HEK293 (cell line): ENCODE measurements at regions not wholly inside any gene's neighbourhood (a gene's known extent, or its start where the extent isn't known, plus 50 kb on each side); places are given as distances from the start of the nearest gene placed in this dataset.

Source experiments
- CTCF ChIA-PET: fragments of 350-600 bp; formaldehyde crosslinking; extraction: SDS; loops from one replicate; lab custom pipeline; 2021; ENCODE audit warnings: antibody characterized with exemption; lab: Yijun Ruan, JAX
- POLR2A ChIA-PET: fragments of 300-600 bp; formaldehyde crosslinking; extraction: SDS; loops from one replicate; lab custom pipeline; 2020; ENCODE audit warnings: antibody characterized with exemption, inconsistent platforms; lab: Yijun Ruan, JAX
- H3K27ac ChIP-seq: fragments of 200-500 bp; sonication (Bioruptor generic); 2 replicates; pipeline ENCODE4 v1.5.1; 2014; ENCODE audit warnings: low read depth, low read length, control low read depth, inconsistent platforms; ENCODE audit errors: extremely low read depth
- H3K36me3 ChIP-seq, 2 experiments: fragments of 200-500 bp in 1 of 2; sonication (Bioruptor generic) in 1 of 2; 1 replicate in 1 of 2; 2 replicates in 1 of 2; pipeline ENCODE4 v1.5.1; 2014 to 2017; ENCODE audit warnings: inconsistent platforms in 2 of 2, low read length in 2 of 2; ENCODE audit not compliant: control insufficient read depth in 2 of 2, insufficient read depth in 1 of 2
- H3K4me1 ChIP-seq: fragments of 200-500 bp; sonication (Bioruptor generic); 2 replicates; pipeline ENCODE4 v1.5.1; 2014; ENCODE audit warnings: mild to moderate bottlenecking, low read length, inconsistent platforms; ENCODE audit not compliant: control insufficient read depth, insufficient read depth
- H3K4me3 ChIP-seq: 2 replicates; pipeline ENCODE4 v1.5.1; 2011; ENCODE audit warnings: low read depth, mild to moderate bottlenecking, control low read depth, low read length, moderate library complexity
- H3K9me3 ChIP-seq: fragments of 200-500 bp; sonication (Bioruptor generic); 2 replicates; pipeline ENCODE4 v1.5.1; 2014; ENCODE audit warnings: low read depth, low read length, inconsistent platforms; ENCODE audit not compliant: control insufficient read depth, insufficient read depth
- BCL11A ChIP-seq: fragments of 450-650 bp; formaldehyde crosslinking; IDR thresholded peaks from 2 replicates; pipeline ENCODE4 v1.5.1; 2016; ENCODE audit warnings: low read depth, missing biosample characterization, missing genetic modification characterization
- KLF10 ChIP-seq: fragments of 450-650 bp; IDR thresholded peaks from 2 replicates; pipeline ENCODE4 v1.5.1; 2018; ENCODE audit warnings: missing biosample characterization, mild to moderate bottlenecking, missing genetic modification characterization
- KLF16 ChIP-seq: fragments of 450-650 bp; formaldehyde crosslinking; IDR thresholded peaks from 2 replicates; pipeline ENCODE4 v1.5.1; 2017; ENCODE audit warnings: missing biosample characterization, missing genetic modification characterization
- SP2 ChIP-seq: fragments of 450-650 bp; formaldehyde crosslinking; IDR thresholded peaks from 2 replicates; pipeline ENCODE4 v1.5.1; 2016; ENCODE audit warnings: missing biosample characterization, missing genetic modification characterization
- ZBTB11 ChIP-seq: fragments of 450-650 bp; formaldehyde crosslinking; conservative IDR thresholded peaks from 2 replicates; pipeline ENCODE4 v1.5.1; 2016; ENCODE audit warnings: low read depth, missing biosample characterization, missing genetic modification characterization
- ZBTB20 ChIP-seq: fragments of 450-650 bp; formaldehyde crosslinking; IDR thresholded peaks from 2 replicates; pipeline ENCODE4 v1.5.1; 2016; ENCODE audit warnings: missing biosample characterization, missing genetic modification characterization
- ZFP3 ChIP-seq: fragments of 450-650 bp; formaldehyde crosslinking; IDR thresholded peaks from 2 replicates; pipeline ENCODE4 v1.5.1; 2016; ENCODE audit warnings: low read depth, missing biosample characterization, missing genetic modification characterization
- ZFP37 ChIP-seq: fragments of 450-650 bp; formaldehyde crosslinking; IDR thresholded peaks from 2 replicates; pipeline ENCODE4 v1.5.1; 2016; ENCODE audit warnings: missing biosample characterization, missing genetic modification characterization
- ZNF266 ChIP-seq: fragments of 450-650 bp; formaldehyde crosslinking; IDR thresholded peaks from 2 replicates; pipeline ENCODE4 v1.5.1; 2016; ENCODE audit warnings: missing biosample characterization, missing genetic modification characterization, low read depth
- ZNF280C ChIP-seq: fragments of 450-650 bp; formaldehyde crosslinking; IDR thresholded peaks from 2 replicates; pipeline ENCODE4 v1.5.1; 2016; ENCODE audit warnings: missing biosample characterization, missing genetic modification characterization
- ZNF292 ChIP-seq: fragments of 450-650 bp; formaldehyde crosslinking; IDR thresholded peaks from 2 replicates; pipeline ENCODE4 v1.5.1; 2016; ENCODE audit warnings: low read depth, missing biosample characterization, missing genetic modification characterization, borderline replicate concordance
- ZNF341 ChIP-seq: fragments of 450-650 bp; formaldehyde crosslinking; IDR thresholded peaks from 2 replicates; pipeline ENCODE4; 2016; ENCODE audit warnings: low read depth, missing biosample characterization, missing genetic modification characterization
- ZNF433 ChIP-seq: fragments of 450-650 bp; formaldehyde crosslinking; IDR thresholded peaks from 2 replicates; pipeline ENCODE4 v1.5.1; 2016; ENCODE audit warnings: missing biosample characterization, missing genetic modification characterization, low read depth
- ZNF510 ChIP-seq: fragments of 450-650 bp; formaldehyde crosslinking; IDR thresholded peaks from 2 replicates; pipeline ENCODE4 v1.5.1; 2018; ENCODE audit warnings: mild to moderate bottlenecking, missing genetic modification characterization, missing biosample characterization; ENCODE audit not compliant: insufficient replicate concordance
- ZNF521 ChIP-seq: fragments of 450-650 bp; formaldehyde crosslinking; IDR thresholded peaks from 2 replicates; pipeline ENCODE4 v1.5.1; 2017; ENCODE audit warnings: missing biosample characterization, mild to moderate bottlenecking, missing genetic modification characterization
- ZNF777 ChIP-seq: fragments of 450-650 bp; formaldehyde crosslinking; IDR thresholded peaks from 2 replicates; pipeline ENCODE4 v1.5.1; 2017; ENCODE audit warnings: missing biosample characterization, missing genetic modification characterization, borderline replicate concordance
- ZXDB ChIP-seq: fragments of 450-650 bp; formaldehyde crosslinking; IDR thresholded peaks from 2 replicates; pipeline ENCODE4 v1.5.1; 2016; ENCODE audit warnings: missing biosample characterization, missing genetic modification characterization
- TF ChIP-seq, protein P1 (sequence below): fragments of 450-650 bp; formaldehyde crosslinking; IDR thresholded peaks from 2 replicates; pipeline ENCODE4 v1.5.1; 2017; ENCODE audit warnings: missing biosample characterization, missing genetic modification characterization

DNA sequence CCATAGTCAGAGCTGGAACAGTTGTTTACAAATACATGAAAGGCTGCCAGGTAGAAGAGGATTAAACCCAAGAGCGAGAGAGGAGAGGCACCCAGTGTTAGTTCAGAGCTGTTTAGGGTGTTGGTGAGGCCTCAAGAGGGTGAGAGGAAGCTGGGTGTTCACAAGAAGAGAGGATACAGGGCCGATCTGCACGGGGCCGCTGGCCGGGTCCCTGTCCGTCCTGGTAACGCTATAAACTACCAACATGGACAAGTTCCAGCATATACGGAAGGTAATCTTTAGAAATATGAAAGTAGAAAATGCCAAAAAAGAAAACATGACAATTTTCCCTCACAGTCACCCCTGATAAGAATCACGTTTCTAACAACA, 109.7 kb downstream of the TMEM18 start:
- Histone ChIP-seq H3K27ac (no peak overlapping the region; the same call in 1 of the 2 replicates), H3K4me3 (no peak overlapping the region), H3K9me3 (no peaks in the 10 kb centered on the region), H3K36me3 (no peaks in the 10 kb centered on the region), H3K4me1 (peaks cover 4% of the 10 kb centered on the region)
- ChIA-PET POLR2A (no interaction called here), CTCF (interaction anchor here (1.1 kb wide), 1 partner anchor 11 kb away, joined by 4 read pairs; no protein-coding TSS in a partner anchor)
- TF ChIP-seq ZBTB20 (tag by site-specific recombination) = no peak
- TF ChIP-seq ZFP37 (tag by site-specific recombination) = no peak
- no peak for TF ChIP-seq ZNF510 (tag by site-specific recombination)
- no peak for TF ChIP-seq ZNF280C (tag by site-specific recombination)
- TF ChIP-seq, protein P1, sequence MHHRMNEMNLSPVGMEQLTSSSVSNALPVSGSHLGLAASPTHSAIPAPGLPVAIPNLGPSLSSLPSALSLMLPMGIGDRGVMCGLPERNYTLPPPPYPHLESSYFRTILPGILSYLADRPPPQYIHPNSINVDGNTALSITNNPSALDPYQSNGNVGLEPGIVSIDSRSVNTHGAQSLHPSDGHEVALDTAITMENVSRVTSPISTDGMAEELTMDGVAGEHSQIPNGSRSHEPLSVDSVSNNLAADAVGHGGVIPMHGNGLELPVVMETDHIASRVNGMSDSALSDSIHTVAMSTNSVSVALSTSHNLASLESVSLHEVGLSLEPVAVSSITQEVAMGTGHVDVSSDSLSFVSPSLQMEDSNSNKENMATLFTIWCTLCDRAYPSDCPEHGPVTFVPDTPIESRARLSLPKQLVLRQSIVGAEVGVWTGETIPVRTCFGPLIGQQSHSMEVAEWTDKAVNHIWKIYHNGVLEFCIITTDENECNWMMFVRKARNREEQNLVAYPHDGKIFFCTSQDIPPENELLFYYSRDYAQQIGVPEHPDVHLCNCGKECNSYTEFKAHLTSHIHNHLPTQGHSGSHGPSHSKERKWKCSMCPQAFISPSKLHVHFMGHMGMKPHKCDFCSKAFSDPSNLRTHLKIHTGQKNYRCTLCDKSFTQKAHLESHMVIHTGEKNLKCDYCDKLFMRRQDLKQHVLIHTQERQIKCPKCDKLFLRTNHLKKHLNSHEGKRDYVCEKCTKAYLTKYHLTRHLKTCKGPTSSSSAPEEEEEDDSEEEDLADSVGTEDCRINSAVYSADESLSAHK (tag by site-specific recombination) = no peak
- no peak for TF ChIP-seq ZXDB (tag by site-specific recombination)
- no peak for TF ChIP-seq ZNF341 (tag by site-specific recombination)
- no peak for TF ChIP-seq ZNF292 (tag by site-specific recombination)
- no peak for TF ChIP-seq SP2 (tag by site-specific recombination)
- TF ChIP-seq ZNF266 = no peak
- no peak for TF ChIP-seq ZNF521 (tag by site-specific recombination)
- no peak for TF ChIP-seq KLF10 (tag by site-specific recombination)
- TF ChIP-seq KLF16 (tag by site-specific recombination) = no peak
- no peak for TF ChIP-seq ZFP3 (tag by site-specific recombination)
- no peak for TF ChIP-seq BCL11A
- TF ChIP-seq ZNF777 (tag by site-specific recombination) = no peak
- no peak for TF ChIP-seq ZNF433
- TF ChIP-seq ZBTB11 (tag by site-specific recombination) = no peak
